ENCODE measurements at regions not wholly inside any gene's neighbourhood (a gene's known extent, or its start where the extent isn't known, plus 50 kb on each side); places are given as distances from the start of the nearest gene placed in this dataset.

DNA sequence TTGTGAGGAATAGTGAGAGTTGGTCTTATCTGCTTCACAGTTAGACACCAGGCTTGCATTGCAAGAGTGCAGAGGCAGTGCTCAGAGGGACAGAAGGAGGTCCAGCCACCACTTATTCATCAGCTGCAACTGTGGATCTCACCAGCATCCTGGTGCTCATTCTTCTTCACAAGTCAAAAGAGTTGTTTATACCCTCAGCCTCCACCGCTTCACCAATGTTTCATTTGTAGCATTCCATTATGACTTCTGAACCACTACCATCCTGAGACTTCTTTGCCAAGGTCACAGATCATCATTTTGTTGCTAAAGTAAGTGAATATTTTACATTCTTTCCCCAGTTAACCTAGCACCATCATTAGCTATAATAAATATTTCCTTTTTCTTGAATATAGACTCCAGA lies 230.5 kb upstream of the KITLG start:
- TF ChIP-seq, protein P1, sequence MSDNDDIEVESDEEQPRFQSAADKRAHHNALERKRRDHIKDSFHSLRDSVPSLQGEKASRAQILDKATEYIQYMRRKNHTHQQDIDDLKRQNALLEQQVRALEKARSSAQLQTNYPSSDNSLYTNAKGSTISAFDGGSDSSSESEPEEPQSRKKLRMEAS (IDR thresholded peaks at IDR 0.05), result no peak
- TF ChIP-seq YY1 (IDR thresholded peaks at IDR 0.05; ENCODE audit: low read depth) (no peak), RAD21 (IDR thresholded peaks at IDR 0.05; ENCODE audit: low read depth) (no peak), EGR1 (IDR thresholded peaks at IDR 0.05) (no peak), TAF1 (IDR thresholded peaks at IDR 0.05; ENCODE audit: low read depth) (no peak)
- TF ChIP-seq, protein P2, sequence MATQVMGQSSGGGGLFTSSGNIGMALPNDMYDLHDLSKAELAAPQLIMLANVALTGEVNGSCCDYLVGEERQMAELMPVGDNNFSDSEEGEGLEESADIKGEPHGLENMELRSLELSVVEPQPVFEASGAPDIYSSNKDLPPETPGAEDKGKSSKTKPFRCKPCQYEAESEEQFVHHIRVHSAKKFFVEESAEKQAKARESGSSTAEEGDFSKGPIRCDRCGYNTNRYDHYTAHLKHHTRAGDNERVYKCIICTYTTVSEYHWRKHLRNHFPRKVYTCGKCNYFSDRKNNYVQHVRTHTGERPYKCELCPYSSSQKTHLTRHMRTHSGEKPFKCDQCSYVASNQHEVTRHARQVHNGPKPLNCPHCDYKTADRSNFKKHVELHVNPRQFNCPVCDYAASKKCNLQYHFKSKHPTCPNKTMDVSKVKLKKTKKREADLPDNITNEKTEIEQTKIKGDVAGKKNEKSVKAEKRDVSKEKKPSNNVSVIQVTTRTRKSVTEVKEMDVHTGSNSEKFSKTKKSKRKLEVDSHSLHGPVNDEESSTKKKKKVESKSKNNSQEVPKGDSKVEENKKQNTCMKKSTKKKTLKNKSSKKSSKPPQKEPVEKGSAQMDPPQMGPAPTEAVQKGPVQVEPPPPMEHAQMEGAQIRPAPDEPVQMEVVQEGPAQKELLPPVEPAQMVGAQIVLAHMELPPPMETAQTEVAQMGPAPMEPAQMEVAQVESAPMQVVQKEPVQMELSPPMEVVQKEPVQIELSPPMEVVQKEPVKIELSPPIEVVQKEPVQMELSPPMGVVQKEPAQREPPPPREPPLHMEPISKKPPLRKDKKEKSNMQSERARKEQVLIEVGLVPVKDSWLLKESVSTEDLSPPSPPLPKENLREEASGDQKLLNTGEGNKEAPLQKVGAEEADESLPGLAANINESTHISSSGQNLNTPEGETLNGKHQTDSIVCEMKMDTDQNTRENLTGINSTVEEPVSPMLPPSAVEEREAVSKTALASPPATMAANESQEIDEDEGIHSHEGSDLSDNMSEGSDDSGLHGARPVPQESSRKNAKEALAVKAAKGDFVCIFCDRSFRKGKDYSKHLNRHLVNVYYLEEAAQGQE (IDR thresholded peaks at IDR 0.05; ENCODE audit: low read depth), result no peak
